ENCODE measurements at regions not wholly inside any gene's neighbourhood (a gene's known extent, or its start where the extent isn't known, plus 50 kb on each side); places are given as distances from the start of the nearest gene placed in this dataset.
"Not testable (repeated sequence)": the region's sequence is repeated elsewhere in the genome, so short reads cannot be mapped to it uniquely, and the experiment has no call there.

- Mint-ChIP-seq H3K27ac (no peak overlapping the region), H3K4me1 (ENCODE audit: low read depth) (no peaks in the 10 kb centered on the region), H3K9me3 (no peaks in the 10 kb centered on the region), H3K4me3 (no peak overlapping the region), H3K36me3 (ENCODE audit: low read depth) (no peaks in the 10 kb centered on the region), H3K27me3 (ENCODE audit: low read depth) (peaks cover 9% of the 10 kb centered on the region)
- DNase-seq: no peak
- intact Hi-C loops (cut with micrococcal nuclease): no loop called here
- CTCF ChIA-PET: no interaction called here
Measured at GRCh38 chr3:14001136-14001535, 121.3 kb upstream of the WNT7A start.

DNA sequence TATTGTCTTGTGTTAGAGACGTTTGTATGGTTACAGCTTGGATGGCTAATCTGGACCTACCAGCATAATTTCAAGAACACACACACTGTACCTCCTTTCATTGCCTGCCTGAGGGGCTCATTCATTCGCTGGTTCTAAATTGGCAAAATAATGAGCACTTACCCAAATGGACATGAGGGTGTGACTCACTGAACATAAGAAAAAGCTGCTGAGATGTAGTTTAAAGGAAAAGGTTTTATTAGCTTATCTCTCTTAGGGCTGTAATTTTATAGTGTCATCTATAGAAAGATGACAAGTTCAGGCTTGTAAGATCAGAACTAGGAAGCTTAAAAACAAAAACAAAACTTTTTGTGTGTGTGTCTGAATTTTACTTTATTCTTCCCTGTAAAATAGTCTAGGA lies 120.7 kb upstream of the WNT7A start:
- intact Hi-C loops (cut with micrococcal nuclease): no loop called here
- CTCF ChIA-PET: interaction anchor here (0.6 kb wide), 1 partner anchor 88 kb away, joined by 4 read pairs; no protein-coding TSS in a partner anchor
- Mint-ChIP-seq H3K4me1 (ENCODE audit: low read depth) (no peaks in the 10 kb centered on the region), H3K4me3 (no peak overlapping the region), H3K36me3 (ENCODE audit: low read depth) (no peaks in the 10 kb centered on the region), H3K27ac (no peak overlapping the region), H3K9me3 (peaks cover 6% of the 10 kb centered on the region), H3K27me3 (ENCODE audit: low read depth) (peaks cover 9% of the 10 kb centered on the region)
- no peak for DNase-seq

DNA sequence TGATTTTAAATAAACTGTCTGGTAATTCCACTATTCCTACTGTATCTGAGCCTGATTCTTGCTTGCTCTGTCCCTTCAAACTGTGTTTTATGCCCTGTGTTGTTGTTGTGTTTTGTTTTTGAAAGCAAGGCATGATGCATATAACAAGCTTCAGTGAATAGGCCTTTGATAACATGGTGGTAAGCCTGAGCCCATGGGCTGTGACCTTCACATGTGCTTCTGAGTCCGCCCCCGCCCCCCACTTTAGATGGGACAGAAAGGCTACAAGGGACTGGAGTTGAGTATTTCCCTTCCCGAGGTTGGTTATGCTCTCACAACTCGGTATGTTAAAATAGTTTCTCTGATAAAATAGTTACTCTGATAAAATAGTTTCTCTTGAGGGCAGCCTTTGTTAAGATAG lies 119.0 kb upstream of the WNT7A start:
- CTCF ChIA-PET: no interaction called here
- Mint-ChIP-seq H3K36me3 (ENCODE audit: low read depth) (no peaks in the 10 kb centered on the region), H3K4me1 (ENCODE audit: low read depth) (no peaks in the 10 kb centered on the region), H3K27ac (no peak overlapping the region), H3K4me3 (no peak overlapping the region), H3K9me3 (peaks cover 13% of the 10 kb centered on the region), H3K27me3 (ENCODE audit: low read depth) (peaks cover 9% of the 10 kb centered on the region)
- intact Hi-C loops (cut with micrococcal nuclease): no loop called here
- DNase-seq: no peak

GRCh38 chr3:13995216-13995615 lies 115.3 kb upstream of the WNT7A start:
- H3K27ac Mint-ChIP-seq; H3K4me1 Mint-ChIP-seq (ENCODE audit: low read depth); CTCF ChIA-PET; H3K36me3 Mint-ChIP-seq (ENCODE audit: low read depth); H3K4me3 Mint-ChIP-seq; DNase-seq; intact Hi-C loops (cut with micrococcal nuclease): not testable (repeated sequence)
- Mint-ChIP-seq H3K27me3 (ENCODE audit: low read depth) (peaks cover 11% of the 10 kb centered on the region), H3K9me3 (peaks cover 18% of the 10 kb centered on the region)

DNA sequence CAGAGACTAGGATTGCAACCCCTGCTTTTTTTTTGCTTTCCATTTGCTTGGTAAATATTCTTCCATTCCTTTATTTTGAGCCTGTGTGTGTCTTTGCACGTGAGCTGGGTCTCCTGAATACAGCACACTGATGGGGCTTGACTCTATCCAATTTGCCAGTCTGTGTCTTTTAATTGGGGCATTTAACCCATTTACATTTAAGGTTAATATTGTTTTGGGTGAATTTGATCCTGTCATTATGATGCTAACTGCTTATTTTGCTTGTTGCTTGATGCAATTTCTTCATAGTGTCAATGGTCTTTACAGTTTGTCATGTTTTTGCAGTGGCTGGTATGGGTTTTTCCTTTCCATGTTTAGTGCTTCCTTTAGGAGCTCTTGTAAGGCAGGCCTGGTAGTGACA lies 109.1 kb upstream of the WNT7A start:
- Mint-ChIP-seq H3K27me3 (ENCODE audit: low read depth) (peaks cover 17% of the 10 kb centered on the region), H3K9me3 (peaks cover 16% of the 10 kb centered on the region)
- H3K4me1 Mint-ChIP-seq (ENCODE audit: low read depth); DNase-seq; CTCF ChIA-PET; H3K36me3 Mint-ChIP-seq (ENCODE audit: low read depth); intact Hi-C loops (cut with micrococcal nuclease); H3K27ac Mint-ChIP-seq; H3K4me3 Mint-ChIP-seq: not testable (repeated sequence)

GRCh38 chr3:13976469-13976868 lies 96.6 kb upstream of the WNT7A start:
- peaks cover 2% of the 10 kb centered on the region for H3K27me3 Mint-ChIP-seq (ENCODE audit: low read depth)
- no peak for DNase-seq
- H3K27ac Mint-ChIP-seq: no peak overlapping the region
- CTCF ChIA-PET: no interaction called here
- H3K36me3 Mint-ChIP-seq (ENCODE audit: low read depth): peaks cover 1% of the 10 kb centered on the region
- no peak overlapping the region for H3K4me3 Mint-ChIP-seq
- peaks cover 27% of the 10 kb centered on the region for H3K9me3 Mint-ChIP-seq
- no peaks in the 10 kb centered on the region for H3K4me1 Mint-ChIP-seq (ENCODE audit: low read depth)
- intact Hi-C loops (cut with micrococcal nuclease): no loop called here

GRCh38 chr3:13975686-13976085 lies 95.8 kb upstream of the WNT7A start:
- intact Hi-C loops (cut with micrococcal nuclease): no loop called here
- peaks cover 30% of the 10 kb centered on the region for H3K9me3 Mint-ChIP-seq
- H3K36me3 Mint-ChIP-seq (ENCODE audit: low read depth): peaks cover 1% of the 10 kb centered on the region
- CTCF ChIA-PET: no interaction called here
- no peak overlapping the region for H3K4me3 Mint-ChIP-seq
- no peak for DNase-seq
- H3K27me3 Mint-ChIP-seq (ENCODE audit: low read depth): peaks cover 2% of the 10 kb centered on the region
- H3K27ac Mint-ChIP-seq: no peak overlapping the region
- H3K4me1 Mint-ChIP-seq (ENCODE audit: low read depth): no peaks in the 10 kb centered on the region

- DNase-seq: peak; percentile 7
- H3K27me3 Mint-ChIP-seq (ENCODE audit: low read depth): no peaks in the 10 kb centered on the region
- H3K4me1 Mint-ChIP-seq (ENCODE audit: low read depth): no peaks in the 10 kb centered on the region
- no peak overlapping the region for H3K27ac Mint-ChIP-seq
- H3K36me3 Mint-ChIP-seq (ENCODE audit: low read depth): no peaks in the 10 kb centered on the region
- peaks cover 29% of the 10 kb centered on the region for H3K9me3 Mint-ChIP-seq
- intact Hi-C loops (cut with micrococcal nuclease): no loop called here
- no peak overlapping the region for H3K4me3 Mint-ChIP-seq
- CTCF ChIA-PET: no interaction called here
Measured at GRCh38 chr3:13972679-13973379, 93.0 kb upstream of the WNT7A start.

- CTCF ChIA-PET: no interaction called here
- Mint-ChIP-seq H3K9me3 (peaks cover 2% of the 10 kb centered on the region), H3K27ac (no peak overlapping the region), H3K4me1 (ENCODE audit: low read depth) (no peaks in the 10 kb centered on the region), H3K27me3 (ENCODE audit: low read depth) (peaks cover 19% of the 10 kb centered on the region), H3K36me3 (ENCODE audit: low read depth) (no peaks in the 10 kb centered on the region), H3K4me3 (no peak overlapping the region)
- intact Hi-C loops (cut with micrococcal nuclease): no loop called here
- no peak for DNase-seq
Measured at GRCh38 chr3:13966302-13966701, 86.4 kb upstream of the WNT7A start.

DNA sequence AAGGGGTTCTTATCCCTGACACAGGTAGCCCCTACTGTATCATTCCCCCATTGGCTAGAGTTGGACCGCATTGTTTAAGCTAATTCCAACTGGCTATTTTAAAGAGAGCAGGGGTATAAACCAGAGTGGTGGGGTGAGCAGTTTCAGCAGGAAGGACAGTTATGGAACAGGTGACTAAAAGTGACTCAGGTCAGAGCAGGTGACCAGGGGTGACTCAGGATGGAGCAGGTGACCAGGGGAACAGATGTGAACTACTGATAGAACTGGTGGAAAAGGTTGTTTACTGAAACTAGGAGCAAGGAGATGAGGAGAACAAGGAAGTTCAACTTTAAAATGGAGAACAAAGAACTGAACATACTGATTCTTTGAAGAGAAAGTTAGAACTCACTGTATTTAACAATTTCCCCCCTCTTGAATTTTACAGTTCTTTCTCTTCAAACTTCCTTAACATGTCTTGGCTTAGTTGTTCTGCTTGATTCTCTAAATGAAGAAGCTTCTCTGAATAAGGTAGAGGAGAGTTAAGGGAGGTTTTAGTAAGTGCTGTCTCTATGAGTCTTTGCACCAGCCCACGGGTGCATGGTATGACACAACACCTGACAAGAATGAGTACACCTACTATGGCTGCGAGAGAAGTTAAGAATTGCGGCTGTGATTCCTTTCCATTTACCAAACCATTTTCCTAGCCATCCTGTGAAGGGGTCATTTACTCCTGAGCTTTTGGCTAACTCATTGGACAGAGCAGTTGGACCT lies 83.4 kb upstream of the WNT7A start:
- intact Hi-C loops (cut with micrococcal nuclease): no loop called here
- H3K4me3 Mint-ChIP-seq: no peak overlapping the region
- H3K27me3 Mint-ChIP-seq (ENCODE audit: low read depth): peaks cover 29% of the 10 kb centered on the region
- H3K9me3 Mint-ChIP-seq: no peaks in the 10 kb centered on the region
- H3K27ac Mint-ChIP-seq: no peak overlapping the region
- no peaks in the 10 kb centered on the region for H3K36me3 Mint-ChIP-seq (ENCODE audit: low read depth)
- CTCF ChIA-PET: no interaction called here
- H3K4me1 Mint-ChIP-seq (ENCODE audit: low read depth): no peaks in the 10 kb centered on the region
- DNase-seq: no peak

GRCh38 chr3:13954741-13955483 lies 75.0 kb upstream of the WNT7A start:
- no peak overlapping the region for H3K27ac Mint-ChIP-seq
- H3K9me3 Mint-ChIP-seq: no peaks in the 10 kb centered on the region
- CTCF ChIA-PET: no interaction called here
- H3K4me3 Mint-ChIP-seq: no peak overlapping the region
- H3K36me3 Mint-ChIP-seq (ENCODE audit: low read depth): no peaks in the 10 kb centered on the region
- peaks cover 14% of the 10 kb centered on the region for H3K27me3 Mint-ChIP-seq (ENCODE audit: low read depth)
- no peak for DNase-seq
- H3K4me1 Mint-ChIP-seq (ENCODE audit: low read depth): no peaks in the 10 kb centered on the region
- intact Hi-C loops (cut with micrococcal nuclease): no loop called here

DNA sequence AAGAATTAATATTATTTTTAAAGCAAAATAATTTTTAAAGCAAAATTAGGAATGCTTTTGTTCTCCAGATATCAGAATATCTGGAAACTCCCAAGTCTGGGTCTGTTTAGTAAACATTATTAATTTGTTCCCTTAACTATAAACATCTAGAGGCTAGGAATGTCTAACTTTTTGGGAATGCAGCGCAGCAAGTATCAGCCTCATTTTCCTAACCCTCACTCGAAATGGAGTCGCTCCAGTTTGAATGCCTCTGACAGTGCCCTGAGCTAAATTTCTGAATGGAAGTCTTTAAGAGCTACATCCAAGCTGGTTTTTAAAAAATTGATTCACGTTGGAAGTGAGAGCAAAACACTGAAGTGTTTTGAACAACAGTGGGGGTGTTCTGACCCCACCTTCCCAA lies 74.4 kb upstream of the WNT7A start:
- Mint-ChIP-seq H3K27ac (no peak overlapping the region), H3K4me1 (ENCODE audit: low read depth) (no peaks in the 10 kb centered on the region), H3K9me3 (no peaks in the 10 kb centered on the region), H3K4me3 (no peak overlapping the region), H3K27me3 (ENCODE audit: low read depth) (peaks cover 14% of the 10 kb centered on the region), H3K36me3 (ENCODE audit: low read depth) (no peaks in the 10 kb centered on the region)
- CTCF ChIA-PET: no interaction called here
- DNase-seq: no peak
- intact Hi-C loops (cut with micrococcal nuclease): no loop called here

Data from activated naive CD4-positive, alpha-beta T cell treated with anti-CD3 and anti-CD28 coated beads for 36 hours (primary cell).